Lung (tissue), 11 donors: ENCODE measurements at regions not wholly inside any gene's neighbourhood (a gene's known extent, or its start where the extent isn't known, plus 50 kb on each side); places are given as distances from the start of the nearest gene placed in this dataset.

Source experiments
- ATAC-seq: fragments of 200-7000 bp; cut with Tn5 transposase; one replicate; pipeline ENCODE4 v1.9.1; 2020; ENCODE audit warnings: moderate number of reproducible peaks; ENCODE audit not compliant: insufficient read depth, low FRiP score
- DNase-seq, 3 donors: peaks; one replicate each; pipeline ENCODE4 v3.0.0-alpha.2; 2013 to 2017
- H3K27ac ChIP-seq, 2 donors: one replicate each; pipeline ENCODE4 v1.5.1; 2013; ENCODE audit warnings: mild to moderate bottlenecking in 2 of 2, moderate library complexity in 2 of 2, control low read depth in 1 of 2, inconsistent platforms in 1 of 2, low read depth in 1 of 2, low read length in 1 of 2
- H3K27me3 ChIP-seq, 3 donors: one replicate each; pipeline ENCODE4 v1.5.1; 2013; ENCODE audit warnings: low read length in 2 of 3; ENCODE audit not compliant: control insufficient read depth in 3 of 3, insufficient read depth in 3 of 3
- H3K36me3 ChIP-seq, 4 donors: one replicate each; pipeline ENCODE4 v1.5.1; 2013; ENCODE audit warnings: low read length in 4 of 4, mild to moderate bottlenecking in 1 of 4, moderate library complexity in 1 of 4; ENCODE audit not compliant: control insufficient read depth in 4 of 4, insufficient read depth in 4 of 4
- H3K4me1 ChIP-seq, 5 donors: one replicate each; pipeline ENCODE4 v1.5.1; 2013; ENCODE audit warnings: low read length in 5 of 5, mild to moderate bottlenecking in 2 of 5, moderate library complexity in 1 of 5; ENCODE audit not compliant: control insufficient read depth in 5 of 5, insufficient read depth in 5 of 5
- H3K4me3 ChIP-seq: one replicate; pipeline ENCODE4 v1.5.1; 2013; ENCODE audit warnings: mild to moderate bottlenecking, control low read depth, moderate library complexity
- H3K9ac ChIP-seq, 2 donors: one replicate each; pipeline ENCODE4 v1.5.1; 2013; ENCODE audit warnings: low read length in 2 of 2, control low read depth in 1 of 2; ENCODE audit not compliant: insufficient read depth in 1 of 2
- H3K9me3 ChIP-seq, 4 donors: one replicate each; pipeline ENCODE4 v1.5.1; 2013; ENCODE audit warnings: low read length in 3 of 4, mild to moderate bottlenecking in 1 of 4, moderate library complexity in 1 of 4; ENCODE audit not compliant: control insufficient read depth in 4 of 4, insufficient read depth in 3 of 4
- CTCF ChIP-seq: IDR thresholded peaks from 2 replicates; pipeline ENCODE4 v1.5.1; 2012; ENCODE audit warnings: mild to moderate bottlenecking; ENCODE audit errors: control extremely low read depth, extremely low read depth
- WGBS, 2 donors: extraction: QIAGEN DNeasy Blood & Tissue Kit; methylation state at CpG; one replicate each; pipeline ENCODE4 v1.1.7; 2013; 5-methylcytosine and 5-hydroxymethylcytosine counted together
- donor health status: control.
- donor health status: control.
- donor health status: Bipolar disorder and iron deficiency.
- donor health status: healthy.
- donor health status: DM: yes; HTN: yes; CAD: no.

- Histone ChIP-seq H3K27me3 (peaks cover 0 to 3% (median 0%) of the 10 kb centered on the region in 3 donors), H3K9ac (no peak overlapping the region), H3K36me3 (no peaks in the 10 kb centered on the region), H3K4me1 (peaks cover 0 to 13% (median 0%) of the 10 kb centered on the region in 5 donors), H3K27ac (no peak overlapping the region), H3K9me3 (peaks cover 0 to 4% (median 0%) of the 10 kb centered on the region in 4 donors), H3K4me3 (no peak overlapping the region)
- ATAC-seq = no peak
- no peak for TF ChIP-seq CTCF
- DNase-seq = no peak
- 74 to 77% methylated on average over 9 of the region's 9 CpGs for WGBS, 2 donors
Measured at GRCh38 chr11:134911514-134912180, 499.6 kb upstream of the B3GAT1 start.

- H3K4me1 ChIP-seq = peaks cover 0 to 25% (median 5%) of the 10 kb centered on the region in 5 donors
- WGBS, 2 donors = 88% methylated on average over 5 of the region's 5 CpGs
- peaks cover 0 to 4% (median 0%) of the 10 kb centered on the region in 4 donors for H3K9me3 ChIP-seq
- H3K27ac ChIP-seq = no peak overlapping the region
- peaks cover 0 to 6% (median 0%) of the 10 kb centered on the region in 3 donors for H3K27me3 ChIP-seq
- no peak for ATAC-seq
- no peak overlapping the region for H3K4me3 ChIP-seq
- H3K9ac ChIP-seq = no peak overlapping the region
- no peak for DNase-seq
- no peak for TF ChIP-seq CTCF
- no peaks in the 10 kb centered on the region for H3K36me3 ChIP-seq
Measured at GRCh38 chr11:134908583-134908982, 496.5 kb upstream of the B3GAT1 start.

GRCh38 chr11:134907636-134908035 is 495.6 kb upstream of the B3GAT1 start:
- WGBS, 2 donors = 82 to 93% methylated on average over 5 of the region's 5 CpGs
- no peak for DNase-seq
- no peak for TF ChIP-seq CTCF
- H3K4me3 ChIP-seq = no peak overlapping the region
- H3K27me3 ChIP-seq = peaks cover 0 to 6% (median 0%) of the 10 kb centered on the region in 3 donors
- no peak for ATAC-seq
- peaks cover 0 to 4% (median 0%) of the 10 kb centered on the region in 4 donors for H3K9me3 ChIP-seq
- H3K4me1 ChIP-seq = peaks cover 0 to 25% (median 5%) of the 10 kb centered on the region in 5 donors
- H3K27ac ChIP-seq = no peak overlapping the region
- no peaks in the 10 kb centered on the region for H3K36me3 ChIP-seq
- no peak overlapping the region for H3K9ac ChIP-seq
